CD4-positive, CD25-positive, alpha-beta regulatory T cell (primary cell): ENCODE measurements at regions not wholly inside any gene's neighbourhood (a gene's known extent, or its start where the extent isn't known, plus 50 kb on each side); places are given as distances from the start of the nearest gene placed in this dataset.

ENCODE experiments used
- ATAC-seq, 2 donors: fragments of 150-1000 bp; cut with Tn5 transposase; one replicate each; pipeline ENCODE4 v1.10.0; 2021; ENCODE audit warnings: low read depth in 2 of 2, moderate number of reproducible peaks in 2 of 2, moderate library complexity in 1 of 2
- DNase-seq, 3 donors: peaks; one replicate each; pipeline versions ENCODE4 v3.0.0 to v3.0.0-alpha.2; 2012 to 2022; ENCODE audit warnings: mixed read lengths in 1 of 3
- H3K27ac ChIP-seq: one replicate; pipeline ENCODE4 v1.7.0; 2013; ENCODE audit warnings: mild to moderate bottlenecking, low read length; ENCODE audit not compliant: insufficient read depth, poor library complexity, severe bottlenecking
- H3K27me3 ChIP-seq: one replicate; pipeline ENCODE4 v1.7.0; 2013; ENCODE audit warnings: low read length; ENCODE audit not compliant: control insufficient read depth, insufficient read depth
- H3K36me3 ChIP-seq: one replicate; pipeline ENCODE4 v1.7.0; 2013; ENCODE audit warnings: mild to moderate bottlenecking, low read length, moderate library complexity; ENCODE audit not compliant: control insufficient read depth, insufficient read depth
- H3K4me1 ChIP-seq: 2 replicates; pipeline ENCODE4 v1.7.0; 2013; ENCODE audit warnings: mild to moderate bottlenecking, low read length; ENCODE audit not compliant: insufficient read depth, control insufficient read depth, poor library complexity, severe bottlenecking
- H3K4me3 ChIP-seq: one replicate; pipeline ENCODE4 v1.7.0; 2013; ENCODE audit warnings: low read depth, mild to moderate bottlenecking, low read length, moderate library complexity
- H3K9me3 ChIP-seq, 2 experiments: 1 replicate in 1 of 2; 2 replicates in 1 of 2; pipeline ENCODE4 v1.7.0; 2013; ENCODE audit warnings: low read length in 2 of 2, mild to moderate bottlenecking in 1 of 2, moderate library complexity in 1 of 2; ENCODE audit not compliant: control insufficient read depth in 2 of 2
- H3K27ac Mint-ChIP-seq, 3 donors: one replicate each; pipeline ENCODE4 v1.8.0; 2020 to 2022; ENCODE audit warnings: mild to moderate bottlenecking in 3 of 3, mixed read lengths in 3 of 3, moderate library complexity in 2 of 3
- H3K27me3 Mint-ChIP-seq: one replicate; pipeline ENCODE4 v1.8.0; 2022; ENCODE audit warnings: mild to moderate bottlenecking, mixed read lengths
- H3K36me3 Mint-ChIP-seq: one replicate; pipeline ENCODE4 v1.8.0; 2020; ENCODE audit warnings: mixed read lengths
- H3K4me1 Mint-ChIP-seq, 4 donors: one replicate each; pipeline ENCODE4 v1.8.0; 2020 to 2022; ENCODE audit warnings: mixed read lengths in 4 of 4, mild to moderate bottlenecking in 1 of 4
- H3K4me3 Mint-ChIP-seq, 4 donors: one replicate each; pipeline ENCODE4 v1.8.0; 2020 to 2022; ENCODE audit warnings: mild to moderate bottlenecking in 4 of 4, mixed read lengths in 4 of 4, moderate library complexity in 3 of 4
- H3K9me3 Mint-ChIP-seq, 7 donors: one replicate each; pipeline ENCODE4 v1.8.0; 2020 to 2022; ENCODE audit warnings: mixed read lengths in 7 of 7, mild to moderate bottlenecking in 3 of 7, moderate library complexity in 2 of 7

GRCh38 chr11:80955588-80955987 lies 1514.8 kb upstream of the TENM4 start:
- Histone ChIP-seq H3K36me3 (no peaks in the 10 kb centered on the region), H3K4me3 (no peak overlapping the region), H3K27ac (no peak overlapping the region), H3K4me1 (no peaks in the 10 kb centered on the region), H3K27me3 (no peaks in the 10 kb centered on the region), H3K9me3 (no peaks in the 10 kb centered on the region)
- ATAC-seq (no peak), DNase-seq (no peak)
- no peaks in the 10 kb centered on the region for H3K4me1 Mint-ChIP-seq
- H3K27me3 Mint-ChIP-seq: no peaks in the 10 kb centered on the region
- no peak overlapping the region for H3K4me3 Mint-ChIP-seq
- H3K9me3 Mint-ChIP-seq: peaks cover 2 to 20% (median 8%) of the 10 kb centered on the region in 7 donors
- H3K27ac Mint-ChIP-seq: no peak overlapping the region
- no peaks in the 10 kb centered on the region for H3K36me3 Mint-ChIP-seq

DNA sequence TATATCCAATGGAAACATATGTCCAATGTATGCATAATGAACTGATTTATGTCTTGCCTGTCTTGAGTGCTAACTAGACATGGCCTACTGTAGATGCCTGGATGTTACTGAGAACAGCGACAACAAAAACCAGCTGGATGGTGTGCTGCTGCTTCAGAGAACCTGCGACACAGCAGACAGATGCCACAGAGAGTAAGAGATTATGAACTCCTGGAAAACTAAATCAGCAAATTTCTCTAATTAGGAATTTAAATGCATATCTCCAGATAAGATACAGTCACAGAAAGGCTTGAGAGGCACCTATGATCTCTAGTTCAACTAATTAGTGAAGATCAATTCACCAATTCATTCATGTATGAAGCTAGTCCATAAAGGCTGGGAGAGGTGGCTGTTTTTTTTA lies 1508.0 kb upstream of the TENM4 start:
- no peak overlapping the region for H3K4me3 ChIP-seq
- no peak overlapping the region for H3K27ac Mint-ChIP-seq
- no peaks in the 10 kb centered on the region for H3K4me1 Mint-ChIP-seq
- H3K4me1 ChIP-seq: no peaks in the 10 kb centered on the region
- peaks cover 0 to 30% (median 7%) of the 10 kb centered on the region in 7 donors for H3K9me3 Mint-ChIP-seq
- peaks cover 3 to 5% of the 10 kb centered on the region in 2 experiments for H3K9me3 ChIP-seq
- H3K27me3 Mint-ChIP-seq: peaks cover 4% of the 10 kb centered on the region
- H3K36me3 Mint-ChIP-seq: no peaks in the 10 kb centered on the region
- H3K27ac ChIP-seq: no peak overlapping the region
- ATAC-seq (no peak), DNase-seq (no peak)
- no peak overlapping the region for H3K4me3 Mint-ChIP-seq
- H3K27me3 ChIP-seq: no peaks in the 10 kb centered on the region
- no peaks in the 10 kb centered on the region for H3K36me3 ChIP-seq

- ATAC-seq (no peak), DNase-seq (no peak)
- H3K4me1 ChIP-seq: no peaks in the 10 kb centered on the region
- Mint-ChIP-seq H3K9me3 (peaks cover 1 to 17% (median 6%) of the 10 kb centered on the region in 7 donors), H3K27me3 (peaks cover 4% of the 10 kb centered on the region), H3K27ac (no peak overlapping the region), H3K36me3 (no peaks in the 10 kb centered on the region), H3K4me1 (no peaks in the 10 kb centered on the region), H3K4me3 (no peak overlapping the region)
- peaks cover 3 to 5% of the 10 kb centered on the region in 2 experiments for H3K9me3 ChIP-seq
- H3K27ac ChIP-seq: no peak overlapping the region
- no peaks in the 10 kb centered on the region for H3K36me3 ChIP-seq
- H3K27me3 ChIP-seq: no peaks in the 10 kb centered on the region
- H3K4me3 ChIP-seq: no peak overlapping the region
Measured at GRCh38 chr11:80944758-80945157, 1503.9 kb upstream of the TENM4 start.

DNA sequence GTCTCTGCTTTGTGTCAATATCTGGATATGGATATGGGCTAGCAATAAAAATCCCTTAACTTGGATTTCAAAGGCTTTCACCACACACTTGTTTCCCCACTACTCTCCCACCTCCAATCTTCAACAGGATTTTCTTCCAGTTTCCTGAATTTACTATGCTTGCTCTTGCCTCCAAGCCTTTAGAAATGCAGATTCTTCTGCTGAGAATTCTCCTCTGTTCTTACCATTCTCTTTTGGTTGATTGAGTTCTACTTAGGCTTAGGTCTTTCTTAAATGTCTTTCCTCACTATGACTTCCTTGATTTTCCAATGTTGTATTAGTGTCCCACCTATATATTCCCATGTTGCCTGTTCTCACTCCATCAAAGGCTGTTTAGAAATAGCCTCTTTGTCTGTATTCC lies 1502.4 kb upstream of the TENM4 start:
- Mint-ChIP-seq H3K9me3 (peaks cover 0 to 11% (median 2%) of the 10 kb centered on the region in 7 donors), H3K36me3 (no peaks in the 10 kb centered on the region)
- no peak for ATAC-seq

DNA sequence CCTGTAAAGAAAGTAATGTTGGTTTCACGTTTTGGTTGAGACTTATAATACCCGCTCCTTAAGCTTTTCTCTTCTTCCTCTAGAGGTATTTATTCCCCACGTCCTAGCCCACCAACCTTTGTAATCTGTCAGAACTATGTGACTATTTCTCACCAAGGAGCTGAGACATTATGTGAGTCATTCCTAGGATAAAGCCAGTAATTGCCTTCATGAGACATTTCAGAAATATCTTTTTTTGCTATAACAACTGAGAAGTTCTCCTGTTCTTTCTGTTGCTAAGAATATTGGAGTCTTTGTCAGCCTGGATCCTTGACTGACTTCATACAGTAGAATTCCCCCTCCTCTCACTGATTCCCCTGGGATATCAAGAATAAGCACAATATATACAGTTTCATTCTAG lies 1497.0 kb upstream of the TENM4 start:
- Mint-ChIP-seq H3K27ac (no peak overlapping the region), H3K9me3 (peaks cover 4 to 14% (median 6%) of the 10 kb centered on the region in 7 donors), H3K4me1 (no peaks in the 10 kb centered on the region), H3K4me3 (no peak overlapping the region), H3K36me3 (no peaks in the 10 kb centered on the region), H3K27me3 (peaks cover 4% of the 10 kb centered on the region)
- H3K4me3 ChIP-seq: no peak overlapping the region
- no peak for ATAC-seq
- no peaks in the 10 kb centered on the region for H3K9me3 ChIP-seq
- no peak for DNase-seq
- no peaks in the 10 kb centered on the region for H3K4me1 ChIP-seq
- H3K36me3 ChIP-seq: no peaks in the 10 kb centered on the region
- no peak overlapping the region for H3K27ac ChIP-seq
- no peaks in the 10 kb centered on the region for H3K27me3 ChIP-seq

More for the DNA sequence above, 1502.4 kb upstream of the TENM4 start:
- H3K27ac Mint-ChIP-seq: no peak overlapping the region
- no peak for DNase-seq
- Histone ChIP-seq H3K27me3 (no peaks in the 10 kb centered on the region), H3K27ac (no peak overlapping the region), H3K4me3 (no peak overlapping the region), H3K36me3 (no peaks in the 10 kb centered on the region), H3K9me3 (peaks cover 0 to 3% of the 10 kb centered on the region in 2 experiments), H3K4me1 (no peaks in the 10 kb centered on the region)
- H3K4me3 Mint-ChIP-seq: no peak overlapping the region
- peaks cover 4% of the 10 kb centered on the region for H3K27me3 Mint-ChIP-seq
- H3K4me1 Mint-ChIP-seq: no peaks in the 10 kb centered on the region

DNA sequence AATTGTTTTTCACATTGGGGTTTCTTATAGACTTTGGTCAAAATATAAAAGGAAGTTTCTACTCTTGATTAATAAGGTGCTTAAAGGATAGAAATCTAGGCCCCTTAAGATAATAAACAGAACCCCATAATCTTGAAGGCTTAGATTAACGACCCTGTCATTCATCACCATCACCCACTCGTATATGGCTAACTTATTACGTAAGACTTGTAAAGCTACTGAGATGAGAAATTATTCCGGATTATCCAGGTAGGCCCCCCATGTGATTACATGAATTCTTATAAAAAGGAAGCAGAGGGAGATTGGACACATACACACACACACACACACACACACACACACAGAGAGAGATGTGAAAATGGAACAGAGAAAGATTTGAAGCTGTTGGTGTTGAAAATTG lies 1489.2 kb upstream of the TENM4 start:
- no peak overlapping the region for H3K4me3 Mint-ChIP-seq
- no peak overlapping the region for H3K27ac ChIP-seq
- peaks cover 0 to 14% (median 8%) of the 10 kb centered on the region in 7 donors for H3K9me3 Mint-ChIP-seq
- H3K27ac Mint-ChIP-seq: no peak overlapping the region
- H3K27me3 Mint-ChIP-seq: peaks cover 1% of the 10 kb centered on the region
- no peak for ATAC-seq
- H3K36me3 ChIP-seq: no peaks in the 10 kb centered on the region
- no peaks in the 10 kb centered on the region for H3K36me3 Mint-ChIP-seq
- H3K4me1 ChIP-seq: no peaks in the 10 kb centered on the region
- no peak for DNase-seq
- no peaks in the 10 kb centered on the region for H3K27me3 ChIP-seq
- H3K9me3 ChIP-seq: no peaks in the 10 kb centered on the region
- H3K4me3 ChIP-seq: no peak overlapping the region
- H3K4me1 Mint-ChIP-seq: no peaks in the 10 kb centered on the region

DNA sequence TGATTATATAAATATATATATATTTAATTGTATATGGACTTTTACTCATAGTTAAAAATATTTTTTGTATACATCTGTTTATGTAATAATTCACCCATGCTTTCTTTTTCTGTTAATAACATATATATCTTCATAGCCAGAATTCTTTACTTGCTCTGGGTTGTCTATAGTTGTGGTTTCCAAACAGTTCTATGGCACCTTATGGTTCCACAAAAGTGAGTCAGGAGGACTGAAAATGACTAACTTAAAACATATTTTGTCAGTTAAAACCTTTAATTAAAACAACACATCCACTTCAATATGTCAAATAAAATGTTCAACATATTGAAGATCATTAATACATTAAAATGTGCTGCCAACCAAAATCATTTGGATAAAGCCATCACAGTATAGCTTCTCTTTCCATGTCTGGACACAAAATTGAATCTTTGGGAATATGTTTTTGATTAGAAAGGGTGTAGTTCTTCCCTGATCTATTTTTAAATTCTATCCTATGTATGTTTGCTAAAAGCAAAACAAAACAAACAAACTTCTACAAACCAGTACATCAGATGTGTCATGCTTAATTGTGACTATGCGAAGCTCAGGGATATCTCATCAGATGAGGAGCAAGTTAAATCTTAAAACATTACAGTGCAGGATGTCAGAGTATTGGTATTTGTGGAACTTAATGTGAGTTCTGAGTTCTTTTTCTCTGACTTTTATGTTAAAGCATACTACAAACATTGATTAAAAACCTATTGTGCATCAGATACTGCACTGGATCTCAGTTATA lies 1488.4 kb upstream of the TENM4 start:
- no peaks in the 10 kb centered on the region for H3K27me3 ChIP-seq
- Mint-ChIP-seq H3K4me1 (no peaks in the 10 kb centered on the region), H3K9me3 (peaks cover 0 to 19% (median 9%) of the 10 kb centered on the region in 7 donors), H3K4me3 (no peak overlapping the region), H3K27me3 (no peaks in the 10 kb centered on the region), H3K36me3 (no peaks in the 10 kb centered on the region), H3K27ac (no peak overlapping the region)
- no peaks in the 10 kb centered on the region for H3K36me3 ChIP-seq
- no peaks in the 10 kb centered on the region for H3K4me1 ChIP-seq
- no peak overlapping the region for H3K4me3 ChIP-seq
- H3K9me3 ChIP-seq: no peaks in the 10 kb centered on the region
- DNase-seq (no peak), ATAC-seq (no peak)
- no peak overlapping the region for H3K27ac ChIP-seq

GRCh38 chr11:80925321-80925720 lies 1484.5 kb upstream of the TENM4 start:
- Histone ChIP-seq H3K9me3 (no peaks in the 10 kb centered on the region), H3K4me3 (no peak overlapping the region), H3K27ac (no peak overlapping the region), H3K4me1 (no peaks in the 10 kb centered on the region), H3K27me3 (no peaks in the 10 kb centered on the region), H3K36me3 (no peaks in the 10 kb centered on the region)
- no peaks in the 10 kb centered on the region for H3K4me1 Mint-ChIP-seq
- H3K27ac Mint-ChIP-seq: no peak overlapping the region
- H3K9me3 Mint-ChIP-seq: peaks cover 0 to 25% (median 8%) of the 10 kb centered on the region in 7 donors
- H3K4me3 Mint-ChIP-seq: no peak overlapping the region
- ATAC-seq: no peak
- no peak for DNase-seq
- H3K36me3 Mint-ChIP-seq: no peaks in the 10 kb centered on the region
- H3K27me3 Mint-ChIP-seq: no peaks in the 10 kb centered on the region
